OCI-LY1 (cell line): ENCODE measurements at regions not wholly inside any gene's neighbourhood (a gene's known extent, or its start where the extent isn't known, plus 50 kb on each side); places are given as distances from the start of the nearest gene placed in this dataset.

ENCODE experiments used
- H2AFZ ChIP-seq: fragments of 200-600 bp; sonication (generic), shearing (Covaris generic); 2 replicates; pipeline ENCODE4 v1.6.0; 2014; ENCODE audit warnings: antibody characterized with exemption, mild to moderate bottlenecking, low read length
- H3F3A ChIP-seq: fragments of 200-600 bp; sonication (generic), shearing (Covaris generic); 2 replicates; pipeline ENCODE4 v1.6.0; 2014; ENCODE audit warnings: mild to moderate bottlenecking, antibody characterized with exemption, low read length, moderate library complexity; ENCODE audit not compliant: insufficient read depth
- H3K27ac ChIP-seq: fragments of 200-600 bp; sonication (generic); 2 replicates; pipeline ENCODE4 v1.5.1; 2014; ENCODE audit warnings: low read length, mixed run types, mild to moderate bottlenecking, low read depth; ENCODE audit not compliant: poor library complexity, severe bottlenecking
- H3K27me3 ChIP-seq: fragments of 200-600 bp; sonication (generic); 2 replicates; pipeline ENCODE4 v1.6.0; 2014; ENCODE audit warnings: antibody characterized with exemption, mild to moderate bottlenecking, low read length, moderate library complexity; ENCODE audit not compliant: insufficient read depth
- H3K36me3 ChIP-seq: fragments of 200-600 bp; sonication (generic); 2 replicates; pipeline ENCODE4 v1.6.1; 2014; ENCODE audit warnings: mild to moderate bottlenecking, antibody characterized with exemption, low read length, moderate library complexity, mixed read lengths; ENCODE audit not compliant: insufficient read depth
- H3K4me1 ChIP-seq: fragments of 200-600 bp; sonication (generic); 2 replicates; pipeline ENCODE4 v1.5.1; 2014; ENCODE audit warnings: mild to moderate bottlenecking, low read length, moderate library complexity; ENCODE audit not compliant: insufficient read depth, severe bottlenecking
- H3K4me2 ChIP-seq: fragments of 200-600 bp; sonication (generic), shearing (Covaris generic); 2 replicates; pipeline ENCODE4 v1.6.1; 2014; ENCODE audit warnings: low read length
- H3K4me3 ChIP-seq: fragments of 200-600 bp; sonication (generic); 2 replicates; pipeline ENCODE4 v1.5.1; 2014; ENCODE audit warnings: low read length, low read depth, mild to moderate bottlenecking, mixed read lengths; ENCODE audit not compliant: poor library complexity, severe bottlenecking
- H3K79me2 ChIP-seq: fragments of 200-600 bp; shearing (Covaris generic); 2 replicates; pipeline ENCODE4 v1.6.1; 2016; ENCODE audit warnings: mixed run types, low read length, mixed read lengths; ENCODE audit not compliant: insufficient read depth
- H3K9ac ChIP-seq: fragments of 200-600 bp; sonication (generic), shearing (Covaris generic); 2 replicates; pipeline ENCODE4 v1.6.1; 2014; ENCODE audit warnings: mild to moderate bottlenecking, low read length, mixed read lengths
- H3K9me2 ChIP-seq: fragments of 200-600 bp; sonication (generic), shearing (Covaris generic); 2 replicates; pipeline ENCODE4 v1.6.1; 2014; ENCODE audit warnings: low read depth, mild to moderate bottlenecking, low read length, mixed read lengths
- H3K9me3 ChIP-seq: fragments of 200-600 bp; shearing (Covaris generic); 2 replicates; pipeline ENCODE4 v1.6.1; 2014; ENCODE audit warnings: low read length, mixed read lengths
- H4K20me1 ChIP-seq: fragments of 200-600 bp; sonication (generic), shearing (Covaris generic); 2 replicates; pipeline ENCODE4 v1.6.0; 2016; ENCODE audit warnings: mild to moderate bottlenecking, low read length; ENCODE audit not compliant: insufficient read depth
- EZH2 ChIP-seq: fragments of 200-600 bp; sonication (generic), shearing (Covaris generic); IDR thresholded peaks from 2 replicates; pipeline ENCODE4 v1.8.0; 2017; ENCODE audit warnings: borderline replicate concordance, mixed run types, mild to moderate bottlenecking, antibody characterized with exemption, low read length, moderate library complexity, mixed read lengths
- TF ChIP-seq, protein P1 (sequence below): fragments of 200-600 bp; sonication (generic), shearing (Covaris generic); IDR thresholded peaks from 2 replicates; pipeline ENCODE4 v1.5.1; 2017; ENCODE audit warnings: mild to moderate bottlenecking, antibody characterized with exemption, low read length, moderate library complexity, mixed read lengths

DNA sequence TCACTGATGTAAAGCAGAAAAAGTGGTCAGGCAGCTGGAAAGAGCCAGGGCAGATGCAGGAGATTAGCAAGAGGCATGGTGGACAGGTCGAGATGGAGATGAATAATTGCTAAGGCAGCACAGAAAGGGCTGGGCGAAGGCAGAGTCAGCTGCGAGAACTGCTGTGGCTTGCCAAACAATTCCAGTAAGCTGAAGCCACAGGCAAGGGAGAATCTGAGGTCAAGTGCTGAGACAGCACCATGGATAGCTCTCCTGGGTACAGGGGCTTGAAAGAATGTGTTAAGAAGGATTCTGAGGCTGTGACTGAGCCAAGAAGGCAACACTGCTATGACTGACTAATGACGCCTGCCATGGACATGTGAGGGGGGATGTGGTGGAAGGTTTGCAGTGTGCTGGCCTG, 220.8 kb upstream of the FOXA2 start:
- Histone ChIP-seq H3K27me3 (no peaks in the 10 kb centered on the region), H3K27ac (no peak overlapping the region), H2AFZ (no peak overlapping the region), H3K4me2 (no peak overlapping the region), H3K4me1 (no peaks in the 10 kb centered on the region), H3K79me2 (no peaks in the 10 kb centered on the region), H3K9me2 (no peaks in the 10 kb centered on the region), H3K36me3 (no peaks in the 10 kb centered on the region), H3K9me3 (no peaks in the 10 kb centered on the region), H4K20me1 (no peaks in the 10 kb centered on the region), H3F3A (no peaks in the 10 kb centered on the region), H3K4me3 (no peak overlapping the region), H3K9ac (no peak overlapping the region)
- no peak for TF ChIP-seq EZH2
- TF ChIP-seq, protein P1, sequence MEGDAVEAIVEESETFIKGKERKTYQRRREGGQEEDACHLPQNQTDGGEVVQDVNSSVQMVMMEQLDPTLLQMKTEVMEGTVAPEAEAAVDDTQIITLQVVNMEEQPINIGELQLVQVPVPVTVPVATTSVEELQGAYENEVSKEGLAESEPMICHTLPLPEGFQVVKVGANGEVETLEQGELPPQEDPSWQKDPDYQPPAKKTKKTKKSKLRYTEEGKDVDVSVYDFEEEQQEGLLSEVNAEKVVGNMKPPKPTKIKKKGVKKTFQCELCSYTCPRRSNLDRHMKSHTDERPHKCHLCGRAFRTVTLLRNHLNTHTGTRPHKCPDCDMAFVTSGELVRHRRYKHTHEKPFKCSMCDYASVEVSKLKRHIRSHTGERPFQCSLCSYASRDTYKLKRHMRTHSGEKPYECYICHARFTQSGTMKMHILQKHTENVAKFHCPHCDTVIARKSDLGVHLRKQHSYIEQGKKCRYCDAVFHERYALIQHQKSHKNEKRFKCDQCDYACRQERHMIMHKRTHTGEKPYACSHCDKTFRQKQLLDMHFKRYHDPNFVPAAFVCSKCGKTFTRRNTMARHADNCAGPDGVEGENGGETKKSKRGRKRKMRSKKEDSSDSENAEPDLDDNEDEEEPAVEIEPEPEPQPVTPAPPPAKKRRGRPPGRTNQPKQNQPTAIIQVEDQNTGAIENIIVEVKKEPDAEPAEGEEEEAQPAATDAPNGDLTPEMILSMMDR: no peak

DNA sequence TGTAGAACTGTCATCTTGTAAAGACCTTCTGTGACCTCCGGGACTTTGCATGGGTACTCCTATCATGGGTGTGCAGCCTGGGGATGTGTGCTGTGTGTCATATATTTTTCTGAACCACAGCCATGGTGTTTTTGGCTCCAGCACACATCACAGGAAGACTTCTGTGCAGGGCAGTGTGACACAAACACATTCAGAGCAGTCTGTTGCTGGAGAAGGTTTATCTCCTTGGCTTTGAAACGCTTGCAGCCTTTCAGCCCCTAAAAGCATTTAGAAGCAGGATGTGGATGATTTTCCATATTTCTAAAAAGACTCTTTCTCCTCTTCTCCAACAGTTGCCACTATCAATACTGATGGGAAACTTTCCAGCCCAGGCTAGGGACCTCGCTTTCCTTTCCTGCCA, 221.6 kb upstream of the FOXA2 start:
- H2AFZ ChIP-seq: no peak overlapping the region
- no peak overlapping the region for H3K9ac ChIP-seq
- H3F3A ChIP-seq: no peaks in the 10 kb centered on the region
- H3K9me3 ChIP-seq: no peaks in the 10 kb centered on the region
- H3K4me1 ChIP-seq: no peaks in the 10 kb centered on the region
- TF ChIP-seq, protein P1: no peak
- no peak for TF ChIP-seq EZH2
- H3K4me2 ChIP-seq: no peak overlapping the region
- H3K9me2 ChIP-seq: no peaks in the 10 kb centered on the region
- H3K27me3 ChIP-seq: no peaks in the 10 kb centered on the region
- no peak overlapping the region for H3K4me3 ChIP-seq
- H3K27ac ChIP-seq: no peak overlapping the region
- no peaks in the 10 kb centered on the region for H4K20me1 ChIP-seq
- no peaks in the 10 kb centered on the region for H3K36me3 ChIP-seq
- no peaks in the 10 kb centered on the region for H3K79me2 ChIP-seq

- Histone ChIP-seq H3K4me2 (no peak overlapping the region), H3K36me3 (no peaks in the 10 kb centered on the region), H3K27ac (no peak overlapping the region), H2AFZ (no peak overlapping the region), H3K9ac (no peak overlapping the region), H3K79me2 (no peaks in the 10 kb centered on the region), H3K9me3 (no peaks in the 10 kb centered on the region), H3F3A (no peaks in the 10 kb centered on the region), H3K9me2 (no peaks in the 10 kb centered on the region), H3K4me3 (no peak overlapping the region), H4K20me1 (no peaks in the 10 kb centered on the region), H3K4me1 (no peaks in the 10 kb centered on the region), H3K27me3 (no peaks in the 10 kb centered on the region)
- TF ChIP-seq, protein P1: no peak
- no peak for TF ChIP-seq EZH2
Measured at GRCh38 chr20:22807045-22807444, 222.7 kb upstream of the FOXA2 start.
